Lower leg skin (tissue), 3 donors: ENCODE measurements at regions not wholly inside any gene's neighbourhood (a gene's known extent, or its start where the extent isn't known, plus 50 kb on each side); places are given as distances from the start of the nearest gene placed in this dataset.

ENCODE experiments used
- POLR2A ChIP-seq, 2 donors: fragments of 450-650 bp; IDR thresholded peaks; one replicate each; pipeline ENCODE4 v1.6.1; 2016 to 2017; ENCODE audit warnings: antibody characterized with exemption in 2 of 2, mild to moderate bottlenecking in 1 of 2, moderate library complexity in 1 of 2
- TF ChIP-seq, protein P1 (sequence below), 3 donors: fragments of 450-650 bp; IDR thresholded peaks; one replicate each; pipeline ENCODE4 v1.5.1; 2016; ENCODE audit warnings: antibody characterized with exemption in 3 of 3, mild to moderate bottlenecking in 3 of 3, moderate library complexity in 2 of 3

DNA sequence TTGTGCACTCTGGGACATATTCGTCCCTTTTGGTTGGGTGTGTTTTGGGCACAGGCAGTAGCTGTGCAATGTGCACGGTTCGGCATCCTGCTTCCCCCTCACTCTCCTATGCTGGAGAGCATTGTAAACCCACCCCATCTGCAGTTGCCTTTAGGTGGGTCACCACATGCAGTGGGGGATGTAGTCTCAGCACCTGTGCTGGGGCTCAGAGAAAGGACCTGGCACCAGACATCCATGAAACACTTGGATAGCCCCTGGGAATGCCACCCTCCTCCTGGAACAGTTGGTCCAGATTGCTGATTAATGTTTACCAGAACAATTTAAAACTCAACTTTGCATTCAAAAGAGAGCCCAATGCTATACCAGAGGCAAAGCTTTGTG is 123.9 kb upstream of the MEF2A start:
- TF ChIP-seq, protein P1, sequence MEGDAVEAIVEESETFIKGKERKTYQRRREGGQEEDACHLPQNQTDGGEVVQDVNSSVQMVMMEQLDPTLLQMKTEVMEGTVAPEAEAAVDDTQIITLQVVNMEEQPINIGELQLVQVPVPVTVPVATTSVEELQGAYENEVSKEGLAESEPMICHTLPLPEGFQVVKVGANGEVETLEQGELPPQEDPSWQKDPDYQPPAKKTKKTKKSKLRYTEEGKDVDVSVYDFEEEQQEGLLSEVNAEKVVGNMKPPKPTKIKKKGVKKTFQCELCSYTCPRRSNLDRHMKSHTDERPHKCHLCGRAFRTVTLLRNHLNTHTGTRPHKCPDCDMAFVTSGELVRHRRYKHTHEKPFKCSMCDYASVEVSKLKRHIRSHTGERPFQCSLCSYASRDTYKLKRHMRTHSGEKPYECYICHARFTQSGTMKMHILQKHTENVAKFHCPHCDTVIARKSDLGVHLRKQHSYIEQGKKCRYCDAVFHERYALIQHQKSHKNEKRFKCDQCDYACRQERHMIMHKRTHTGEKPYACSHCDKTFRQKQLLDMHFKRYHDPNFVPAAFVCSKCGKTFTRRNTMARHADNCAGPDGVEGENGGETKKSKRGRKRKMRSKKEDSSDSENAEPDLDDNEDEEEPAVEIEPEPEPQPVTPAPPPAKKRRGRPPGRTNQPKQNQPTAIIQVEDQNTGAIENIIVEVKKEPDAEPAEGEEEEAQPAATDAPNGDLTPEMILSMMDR (IDR thresholded peaks at IDR 0.05), result no peak
- TF ChIP-seq POLR2A (IDR thresholded peaks at IDR 0.05), result no peak
